ENCODE measurements at regions not wholly inside any gene's neighbourhood (a gene's known extent, or its start where the extent isn't known, plus 50 kb on each side); places are given as distances from the start of the nearest gene placed in this dataset.
"Not testable (repeated sequence)": the region's sequence is repeated elsewhere in the genome, so short reads cannot be mapped to it uniquely, and the experiment has no call there.

DNA sequence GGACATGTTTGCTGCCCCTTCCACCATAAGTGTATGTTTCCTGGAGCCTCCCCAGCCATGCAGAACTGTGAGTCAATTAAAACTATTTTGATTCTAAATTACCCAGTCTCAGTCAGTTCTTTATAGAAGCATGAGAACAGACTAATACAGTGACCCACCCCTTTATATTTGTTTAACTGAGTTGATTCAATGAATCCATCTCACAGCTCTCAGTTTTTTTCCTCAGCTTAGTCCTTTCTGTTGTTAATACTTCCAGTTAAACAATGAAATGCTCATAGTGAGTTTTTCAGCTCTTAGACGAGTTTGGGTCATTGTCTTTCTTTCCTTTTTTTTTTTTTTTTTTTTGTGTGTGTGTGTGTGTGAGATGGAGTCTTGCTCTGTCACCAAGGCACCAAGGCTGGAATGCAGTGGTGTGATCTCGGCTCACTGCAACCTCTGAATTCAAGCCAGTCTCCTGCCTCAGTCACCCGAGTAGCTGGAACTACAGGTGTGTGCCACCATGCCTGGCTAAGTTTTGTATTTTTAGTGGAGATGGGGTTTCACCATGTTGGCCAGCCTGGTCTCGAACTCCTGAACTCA, 627.4 kb downstream of the SPATA31A7 start:
- not testable (repeated sequence) for DNase-seq (ENCODE audit: low read depth in 2 of 2)

DNA sequence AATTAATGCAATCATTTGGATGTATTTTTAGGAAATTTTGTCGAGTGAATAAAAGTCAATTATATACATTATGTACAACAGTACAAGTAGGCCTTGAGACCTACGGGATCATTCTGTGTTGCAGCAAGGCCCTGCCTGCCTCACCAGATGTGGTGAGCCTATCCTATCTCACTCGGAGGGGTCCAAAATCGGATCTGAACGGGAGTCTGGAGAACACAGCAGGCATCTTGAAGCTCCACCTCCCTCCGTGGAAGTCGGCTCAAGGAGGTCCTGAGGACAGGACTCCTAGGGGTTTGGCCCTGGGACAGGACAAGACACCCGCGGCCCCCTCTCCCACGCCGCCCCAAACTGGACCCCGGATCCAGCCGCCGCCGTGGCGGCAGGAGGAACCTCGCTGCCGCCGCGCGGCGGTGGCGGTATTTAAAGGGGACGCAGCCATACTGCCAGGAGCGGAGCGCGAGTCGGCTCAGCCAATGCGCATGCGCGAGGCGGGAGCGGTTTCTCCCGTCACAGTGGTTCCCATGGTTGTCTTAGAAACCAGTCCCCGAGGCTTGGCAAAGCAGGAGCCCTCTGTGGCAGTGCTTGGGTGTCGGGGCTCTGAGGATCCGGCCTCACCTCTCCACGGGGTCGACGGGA, 663.9 kb downstream of the SPATA31A7 start:
- peak; percentile 69 to 79 for DNase-seq (ENCODE audit: low read depth in 2 of 2)

DNA sequence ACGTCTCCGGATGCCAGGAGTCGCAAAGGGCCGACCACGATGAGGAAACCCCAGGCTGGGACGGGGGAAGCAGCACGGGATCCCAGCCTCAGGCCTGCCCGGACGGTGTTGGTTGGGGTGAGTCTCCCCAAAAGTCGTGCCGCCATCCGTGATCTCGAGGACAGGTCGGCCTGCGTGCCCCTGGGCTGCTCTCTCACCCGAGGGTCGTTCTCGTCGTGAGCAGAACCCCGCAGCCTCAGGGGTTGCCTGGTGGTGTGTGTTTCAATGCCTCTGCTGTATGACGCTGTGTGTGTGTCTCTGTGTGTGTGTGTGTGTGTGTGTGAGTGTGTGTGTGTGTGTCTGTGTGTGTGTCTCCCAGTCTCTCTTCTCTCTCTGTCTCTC, 664.4 kb downstream of the SPATA31A7 start:
- DNase-seq (ENCODE audit: low read depth in 2 of 2), result peak in 1 of 2 donors; percentile 0

DNA sequence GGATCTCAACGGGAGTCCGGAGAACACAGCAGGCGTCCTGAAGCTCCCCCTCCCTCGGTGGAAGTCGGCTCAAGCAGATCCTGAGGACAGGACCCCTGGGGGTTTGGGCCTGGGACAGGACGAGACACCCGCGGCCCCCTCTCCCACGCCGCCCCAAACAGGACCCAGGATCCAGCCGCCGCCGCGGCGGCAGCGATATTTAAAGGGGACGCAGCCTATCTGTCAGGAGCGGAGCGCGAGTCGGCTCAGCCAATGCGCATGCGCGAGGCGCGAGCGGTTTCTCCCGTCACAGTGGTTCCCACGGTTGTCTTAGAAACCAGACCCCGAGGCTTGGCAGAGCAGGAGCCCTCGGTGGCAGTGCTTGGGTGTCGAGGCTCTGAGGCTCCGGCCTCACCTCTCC, 666.4 kb downstream of the SPATA31A7 start:
- not testable (repeated sequence) for DNase-seq (ENCODE audit: low read depth in 2 of 2)

DNA sequence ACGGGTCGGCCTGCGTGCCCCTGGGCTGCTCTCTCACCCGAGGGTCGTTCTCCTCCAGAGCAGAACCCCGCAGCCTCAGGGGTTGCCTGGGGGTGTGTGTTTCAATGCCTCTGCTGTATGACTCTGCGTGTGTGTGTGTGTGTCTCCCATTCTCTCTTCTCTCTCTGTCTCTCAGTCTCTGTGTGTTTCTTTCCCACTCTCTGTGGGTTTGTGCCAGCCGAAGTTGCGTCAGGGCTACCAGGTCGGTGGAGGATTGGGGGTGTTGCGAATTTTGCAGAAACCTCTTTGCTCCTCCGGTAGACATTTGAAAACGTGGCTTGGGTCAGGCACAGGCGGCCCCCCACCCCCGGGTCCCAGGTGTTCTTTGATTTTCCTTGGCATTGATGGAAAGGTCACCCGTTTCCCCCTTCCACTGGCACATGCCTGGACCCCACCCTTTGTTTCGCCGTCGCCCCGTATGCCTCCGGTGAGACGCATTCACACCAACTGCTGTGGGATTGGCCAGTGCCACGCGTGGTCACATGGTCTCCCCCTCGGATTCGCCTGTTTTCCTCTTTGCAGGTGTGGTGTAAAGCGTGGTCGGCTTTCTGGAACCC, 667.1 kb downstream of the SPATA31A7 start:
- not testable (repeated sequence) for DNase-seq (ENCODE audit: low read depth in 2 of 2)

DNA sequence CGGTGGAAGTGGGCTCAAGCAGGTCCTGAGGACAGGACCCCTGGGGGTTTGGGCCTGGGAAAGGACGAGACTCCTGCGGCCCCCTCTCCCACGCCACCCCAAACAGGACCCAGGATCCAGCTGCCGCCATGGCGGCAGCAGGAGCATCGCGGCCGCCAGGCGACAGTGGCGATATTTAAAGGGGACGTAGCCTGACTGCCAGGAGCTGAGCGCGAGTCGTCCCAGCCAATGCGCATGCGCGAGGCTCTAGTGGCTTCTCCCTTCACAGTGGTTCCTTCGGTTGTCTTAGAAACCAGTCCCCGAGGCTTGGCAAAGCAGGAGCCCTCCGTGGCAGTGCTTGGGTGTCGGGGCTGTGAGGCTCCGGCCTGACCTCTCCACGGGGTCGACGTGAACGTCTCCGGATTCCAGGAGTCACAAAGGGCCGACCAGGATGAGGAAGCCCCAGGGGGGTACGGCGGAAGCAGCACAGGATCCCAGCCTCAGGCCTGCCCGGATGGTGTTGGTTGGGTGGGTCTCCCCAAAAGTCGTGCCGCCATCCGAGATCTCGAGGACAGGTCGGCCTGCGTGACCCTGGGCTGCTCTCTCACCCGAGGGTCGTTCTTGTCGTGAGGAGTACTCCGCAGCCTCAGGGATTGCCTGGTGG, 668.0 kb downstream of the SPATA31A7 start:
- DNase-seq (ENCODE audit: low read depth in 2 of 2), result not testable (repeated sequence)

DNA sequence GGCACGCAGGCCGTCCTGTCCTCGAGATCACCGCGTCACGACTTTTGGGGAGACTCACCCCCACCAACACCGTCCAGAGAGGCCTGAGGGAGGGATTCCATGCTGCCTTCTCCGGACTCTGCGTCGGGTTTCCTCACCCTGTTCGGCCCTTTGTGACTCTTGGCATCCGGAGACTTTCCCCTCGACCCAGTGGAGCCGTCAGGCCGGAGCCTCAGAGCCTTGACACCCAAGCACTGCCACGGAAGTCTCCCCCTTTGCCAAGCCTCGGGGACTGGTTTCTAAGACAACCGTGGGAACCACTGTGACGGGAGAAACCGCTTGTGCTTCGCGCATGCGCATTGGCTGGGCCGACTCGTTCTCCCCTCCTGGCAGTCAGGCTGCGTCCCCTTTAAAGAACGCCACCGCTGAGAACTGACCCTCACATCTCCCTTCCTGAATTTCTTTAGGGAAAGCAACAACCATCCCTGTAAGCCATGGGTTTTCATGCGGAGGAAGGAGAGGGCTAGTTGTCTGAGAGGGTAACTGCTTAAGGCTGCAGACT, 672.7 kb downstream of the SPATA31A7 start:
- DNase-seq (ENCODE audit: low read depth in 2 of 2), result peak; percentile 33 to 54

DNA sequence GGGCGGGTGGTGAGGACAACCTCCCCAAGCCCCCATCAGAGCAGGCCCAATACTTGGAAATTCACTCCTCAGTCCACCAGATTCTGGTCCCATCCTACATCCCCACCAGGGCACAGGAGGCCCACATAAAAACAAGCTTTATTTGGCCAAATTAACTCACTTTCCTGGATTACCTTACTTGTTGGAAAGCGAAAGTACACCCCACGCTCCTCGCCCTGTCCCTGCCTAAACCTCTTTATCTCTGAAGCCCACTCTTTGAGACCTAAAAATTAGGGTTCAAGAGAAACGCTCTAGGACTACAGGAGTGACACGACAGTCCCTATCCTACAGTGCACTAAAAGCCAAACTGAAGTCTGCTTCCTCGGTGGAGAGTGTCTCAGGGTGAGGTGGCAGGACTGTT, 674.6 kb downstream of the SPATA31A7 start:
- not testable (repeated sequence) for DNase-seq (ENCODE audit: low read depth in 2 of 2)

DNA sequence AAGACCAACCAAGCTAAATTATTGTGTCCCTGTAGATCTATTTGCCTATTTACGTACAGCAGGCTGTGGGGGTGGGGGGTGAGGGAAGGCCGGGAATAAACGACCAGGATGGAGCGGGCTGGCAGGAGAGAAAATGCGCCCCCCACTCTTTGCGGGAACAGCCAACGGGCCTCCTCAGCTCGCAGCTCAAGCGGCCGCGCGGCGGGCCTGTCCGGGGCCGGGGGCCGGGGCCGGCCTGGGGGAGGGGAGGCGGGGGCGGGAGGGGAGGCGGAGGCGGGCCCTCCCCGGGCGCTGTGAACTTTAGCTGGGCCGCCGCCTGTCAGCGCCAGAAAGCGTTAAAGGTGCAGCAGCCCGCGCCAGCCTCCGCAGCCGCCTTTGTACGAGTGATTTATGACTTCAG, 679.1 kb downstream of the SPATA31A7 start:
- not testable (repeated sequence) for DNase-seq (ENCODE audit: low read depth in 2 of 2)

DNA sequence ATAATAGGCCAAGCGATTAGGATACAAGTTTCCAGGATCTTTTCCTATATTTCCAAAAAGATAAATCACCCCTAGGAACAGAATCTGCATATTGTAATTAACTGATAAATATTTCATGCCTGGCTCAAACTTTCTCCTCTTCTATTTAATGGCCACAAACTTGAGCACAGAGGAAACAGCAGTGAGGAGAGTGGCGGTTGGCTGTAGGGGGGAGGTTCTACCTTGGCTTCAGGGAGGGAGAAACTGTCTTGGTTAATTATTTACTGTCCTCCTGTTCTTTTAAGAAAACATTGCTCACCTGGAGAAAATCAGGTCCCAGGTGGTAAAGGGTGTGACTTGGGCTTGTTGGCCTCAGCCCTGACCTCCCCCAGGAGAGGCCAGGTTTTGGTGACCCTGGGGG, 682.5 kb downstream of the SPATA31A7 start:
- DNase-seq (ENCODE audit: low read depth in 2 of 2), result not testable (repeated sequence)
